Mesothelial cell of epicardium (in vitro differentiated cells): ENCODE measurements at regions not wholly inside any gene's neighbourhood (a gene's known extent, or its start where the extent isn't known, plus 50 kb on each side); places are given as distances from the start of the nearest gene placed in this dataset.

Experiments
- DNase-seq, 2 experiments: peaks; one replicate each; pipeline ENCODE4 v3.0.0; 2021; ENCODE audit warnings: low spot score in 2 of 2; ENCODE audit not compliant: unreplicated experiment in 2 of 2
- H3K27ac Mint-ChIP-seq: 2 replicates; pipeline ENCODE4 v1.8.0; 2021; ENCODE audit warnings: mixed read lengths
- H3K27me3 Mint-ChIP-seq: 2 replicates; pipeline ENCODE4 v1.8.0; 2021; ENCODE audit warnings: low read depth, mixed read lengths
- H3K36me3 Mint-ChIP-seq: 2 replicates; pipeline ENCODE4 v1.8.0; 2021; ENCODE audit warnings: mixed read lengths
- H3K4me1 Mint-ChIP-seq: 2 replicates; pipeline ENCODE4 v1.8.0; 2021; ENCODE audit warnings: mixed read lengths
- H3K4me3 Mint-ChIP-seq: 2 replicates; pipeline ENCODE4 v1.8.0; 2021; ENCODE audit warnings: mild to moderate bottlenecking, moderate library complexity, mixed read lengths
- H3K9me3 Mint-ChIP-seq: 2 replicates; pipeline ENCODE4 v1.8.0; 2021; ENCODE audit warnings: mixed read lengths
- CTCF ChIP-seq: fragments of 200-600 bp; sonication (generic); IDR thresholded peaks from one replicate; pipeline ENCODE4 v1.5.0; 2021; ENCODE audit warnings: antibody characterized with exemption; ENCODE audit not compliant: unreplicated experiment

GRCh38 chr4:24643774-24644520, 59.6 kb upstream of the DHX15 start:
- no peak for DNase-seq
- Mint-ChIP-seq H3K9me3 (no peaks in the 10 kb centered on the region), H3K4me3 (no peak overlapping the region), H3K27ac (no peak overlapping the region), H3K4me1 (peaks cover 8% of the 10 kb centered on the region), H3K36me3 (no peaks in the 10 kb centered on the region), H3K27me3 (no peaks in the 10 kb centered on the region)
- TF ChIP-seq CTCF = no peak

- no peak for TF ChIP-seq CTCF
- no peaks in the 10 kb centered on the region for H3K9me3 Mint-ChIP-seq
- no peak overlapping the region for H3K27ac Mint-ChIP-seq
- H3K4me3 Mint-ChIP-seq = no peak overlapping the region
- no peak for DNase-seq
- no peaks in the 10 kb centered on the region for H3K36me3 Mint-ChIP-seq
- peaks cover 8% of the 10 kb centered on the region for H3K4me1 Mint-ChIP-seq
- H3K27me3 Mint-ChIP-seq = no peaks in the 10 kb centered on the region
Observed at GRCh38 chr4:24644983-24645764, 60.8 kb upstream of the DHX15 start.

- H3K4me3 Mint-ChIP-seq = no peak overlapping the region
- H3K36me3 Mint-ChIP-seq = no peaks in the 10 kb centered on the region
- H3K27me3 Mint-ChIP-seq = no peaks in the 10 kb centered on the region
- no peak for TF ChIP-seq CTCF
- H3K9me3 Mint-ChIP-seq = no peaks in the 10 kb centered on the region
- no peak overlapping the region for H3K27ac Mint-ChIP-seq
- DNase-seq = no peak
- peaks cover 8% of the 10 kb centered on the region for H3K4me1 Mint-ChIP-seq
Observed at GRCh38 chr4:24645765-24646550, 61.6 kb upstream of the DHX15 start.

GRCh38 chr4:24646798-24647460, 62.6 kb upstream of the DHX15 start:
- no peaks in the 10 kb centered on the region for H3K9me3 Mint-ChIP-seq
- DNase-seq = no peak
- no peak overlapping the region for H3K4me3 Mint-ChIP-seq
- no peaks in the 10 kb centered on the region for H3K27me3 Mint-ChIP-seq
- peaks cover 8% of the 10 kb centered on the region for H3K4me1 Mint-ChIP-seq
- TF ChIP-seq CTCF = no peak
- H3K36me3 Mint-ChIP-seq = no peaks in the 10 kb centered on the region
- H3K27ac Mint-ChIP-seq = no peak overlapping the region

GRCh38 chr4:24650849-24651640, 66.7 kb upstream of the DHX15 start:
- no peaks in the 10 kb centered on the region for H3K4me1 Mint-ChIP-seq
- no peak overlapping the region for H3K4me3 Mint-ChIP-seq
- no peak for TF ChIP-seq CTCF
- H3K27ac Mint-ChIP-seq = no peak overlapping the region
- H3K27me3 Mint-ChIP-seq = no peaks in the 10 kb centered on the region
- DNase-seq = no peak
- no peaks in the 10 kb centered on the region for H3K36me3 Mint-ChIP-seq
- H3K9me3 Mint-ChIP-seq = no peaks in the 10 kb centered on the region
